ENCODE measurements at regions not wholly inside any gene's neighbourhood (a gene's known extent, or its start where the extent isn't known, plus 50 kb on each side); places are given as distances from the start of the nearest gene placed in this dataset.
A peak's percentile ranks its signal among the peaks of the same experiment; 100 is the strongest.

- no peak overlapping the region for H3K4me3 ChIP-seq (ENCODE audit: low read depth, low read length)
- H3K4me1 ChIP-seq (ENCODE audit: control insufficient read depth, insufficient read depth, low read length), result no peaks in the 10 kb centered on the region
- 82% methylated on average over 5 of the region's 5 CpGs for WGBS (ENCODE audit: insufficient coverage)
- peak in 1 of 6 donors; percentile 68 for DNase-seq (ENCODE audit: low read depth in 4 of 6, low spot score in 6 of 6)
- H3K27ac ChIP-seq (ENCODE audit: low read depth, low read length), result no peak overlapping the region
- no peaks in the 10 kb centered on the region for H3K36me3 ChIP-seq (ENCODE audit: control insufficient read depth, insufficient read depth, low read length)
- H3K9me3 ChIP-seq (ENCODE audit: control insufficient read depth, insufficient read depth, low read length), result no peaks in the 10 kb centered on the region
- H3K27me3 ChIP-seq (ENCODE audit: control insufficient read depth, insufficient read depth, low read length), result no peaks in the 10 kb centered on the region
Measured at GRCh38 chr2:122875091-122875865, 1119.8 kb downstream of the TSN start.

DNA sequence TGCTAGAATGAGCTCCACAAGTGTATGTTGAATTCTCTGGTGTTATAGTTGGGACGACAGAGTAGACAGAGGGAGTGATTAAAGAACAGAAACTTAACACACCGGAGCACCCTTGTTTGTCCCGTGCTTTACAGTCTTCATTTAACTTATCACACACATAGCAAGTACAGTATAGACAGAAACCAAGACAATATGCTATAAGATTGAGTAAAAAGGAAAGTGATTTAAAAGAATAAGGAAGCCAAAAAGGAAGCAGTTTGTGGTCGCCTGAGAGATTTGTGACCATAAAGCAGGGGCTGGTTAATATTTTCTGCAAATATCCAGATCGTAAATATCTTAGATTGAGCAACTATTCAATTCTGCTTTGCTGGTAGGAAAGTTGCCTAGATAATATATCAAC lies 1128.4 kb downstream of the TSN start:
- WGBS (ENCODE audit: insufficient coverage), result 100% methylated on average over 1 of the region's 5 CpGs
- Histone ChIP-seq H3K9me3 (ENCODE audit: control insufficient read depth, insufficient read depth, low read length) (no peaks in the 10 kb centered on the region), H3K4me3 (ENCODE audit: low read depth, low read length) (no peak overlapping the region), H3K4me1 (ENCODE audit: control insufficient read depth, insufficient read depth, low read length) (no peaks in the 10 kb centered on the region), H3K27ac (ENCODE audit: low read depth, low read length) (no peak overlapping the region), H3K27me3 (ENCODE audit: control insufficient read depth, insufficient read depth, low read length) (no peaks in the 10 kb centered on the region), H3K36me3 (ENCODE audit: control insufficient read depth, insufficient read depth, low read length) (no peaks in the 10 kb centered on the region)
- DNase-seq (ENCODE audit: low read depth in 4 of 6, low spot score in 6 of 6), result no peak

GRCh38 chr2:122884889-122885288 lies 1129.4 kb downstream of the TSN start:
- WGBS (ENCODE audit: insufficient coverage), result 100% methylated on average over 1 of the region's 3 CpGs
- H3K27me3 ChIP-seq (ENCODE audit: control insufficient read depth, insufficient read depth, low read length), result no peaks in the 10 kb centered on the region
- no peaks in the 10 kb centered on the region for H3K9me3 ChIP-seq (ENCODE audit: control insufficient read depth, insufficient read depth, low read length)

GRCh38 chr2:122885436-122885835 lies 1130.0 kb downstream of the TSN start:
- WGBS (ENCODE audit: insufficient coverage), result no CpG with 5 or more reads among the region's 3 CpGs
- Histone ChIP-seq H3K27me3 (ENCODE audit: control insufficient read depth, insufficient read depth, low read length) (no peaks in the 10 kb centered on the region), H3K9me3 (ENCODE audit: control insufficient read depth, insufficient read depth, low read length) (no peaks in the 10 kb centered on the region), H3K4me1 (ENCODE audit: control insufficient read depth, insufficient read depth, low read length) (no peaks in the 10 kb centered on the region), H3K36me3 (ENCODE audit: control insufficient read depth, insufficient read depth, low read length) (no peaks in the 10 kb centered on the region), H3K27ac (ENCODE audit: low read depth, low read length) (no peak overlapping the region), H3K4me3 (ENCODE audit: low read depth, low read length) (no peak overlapping the region)
- DNase-seq (ENCODE audit: low read depth in 4 of 6, low spot score in 6 of 6), result no peak

More at GRCh38 chr2:122884889-122885288, 1129.4 kb downstream of the TSN start:
- no peak for DNase-seq (ENCODE audit: low read depth in 4 of 6, low spot score in 6 of 6)
- Histone ChIP-seq H3K36me3 (ENCODE audit: control insufficient read depth, insufficient read depth, low read length) (no peaks in the 10 kb centered on the region), H3K4me1 (ENCODE audit: control insufficient read depth, insufficient read depth, low read length) (no peaks in the 10 kb centered on the region), H3K4me3 (ENCODE audit: low read depth, low read length) (no peak overlapping the region), H3K27ac (ENCODE audit: low read depth, low read length) (no peak overlapping the region)

DNA sequence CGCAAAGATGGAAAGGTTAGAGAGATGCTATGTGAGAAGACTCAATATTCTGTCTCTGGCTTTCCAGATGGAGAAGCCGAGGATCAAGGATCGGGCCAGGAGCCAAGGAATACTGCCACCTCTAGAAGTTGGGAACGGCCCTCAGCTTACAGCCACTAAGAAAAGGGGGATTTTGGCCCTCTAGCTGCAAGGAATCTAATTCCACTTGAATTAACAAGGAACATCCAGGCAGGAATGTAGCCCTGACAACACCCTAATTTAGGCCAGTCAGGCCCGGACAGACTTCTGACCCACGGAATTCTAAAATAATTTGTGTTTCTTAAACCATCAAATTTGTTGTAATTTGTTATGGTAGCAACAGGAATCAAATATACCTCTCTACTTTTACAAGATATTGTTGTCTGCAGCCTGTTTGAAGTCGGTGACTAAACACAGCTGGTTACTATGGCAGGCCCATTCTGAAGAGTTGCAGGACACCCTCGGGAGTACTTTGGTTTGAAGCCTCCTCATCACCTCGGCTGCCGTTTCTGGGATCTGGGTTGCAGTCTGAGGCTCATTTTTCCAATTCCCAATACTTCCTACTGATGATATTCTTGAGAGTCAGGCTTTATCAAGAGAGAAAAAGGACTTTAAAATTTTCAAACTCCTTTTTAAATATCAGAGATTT lies 1131.2 kb downstream of the TSN start:
- 100% methylated on average over 2 of the region's 10 CpGs for WGBS (ENCODE audit: insufficient coverage)
- peak in 1 of 6 donors; percentile 67 for DNase-seq (ENCODE audit: low read depth in 4 of 6, low spot score in 6 of 6)

DNA sequence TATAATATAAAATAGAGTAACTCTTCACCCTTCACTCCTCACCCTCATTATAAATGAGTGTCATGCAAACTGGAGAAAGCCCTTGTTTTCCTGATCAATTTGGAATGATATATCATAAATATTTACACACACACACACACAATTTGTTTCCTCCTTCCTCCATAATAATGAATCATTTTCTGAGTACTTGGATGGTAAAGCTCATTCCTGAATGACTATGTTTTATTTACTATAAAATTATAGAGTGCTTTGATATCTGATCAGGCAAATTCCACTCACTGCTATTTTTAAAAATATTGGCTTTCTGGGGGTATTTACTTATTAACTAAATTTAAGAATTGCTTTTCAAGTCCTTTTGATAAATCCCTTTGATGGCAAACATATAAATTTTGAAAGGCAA lies 1125.5 kb upstream of the CNTNAP5 start:
- no peaks in the 10 kb centered on the region for H3K4me1 ChIP-seq (ENCODE audit: control insufficient read depth, insufficient read depth, low read length)
- H3K27me3 ChIP-seq (ENCODE audit: control insufficient read depth, insufficient read depth, low read length), result no peaks in the 10 kb centered on the region
- H3K4me3 ChIP-seq (ENCODE audit: low read depth, low read length), result no peak overlapping the region
- no peaks in the 10 kb centered on the region for H3K9me3 ChIP-seq (ENCODE audit: control insufficient read depth, insufficient read depth, low read length)
- no peaks in the 10 kb centered on the region for H3K36me3 ChIP-seq (ENCODE audit: control insufficient read depth, insufficient read depth, low read length)
- no peak for DNase-seq (ENCODE audit: low read depth in 4 of 6, low spot score in 6 of 6)
- no peak overlapping the region for H3K27ac ChIP-seq (ENCODE audit: low read depth, low read length)

More for the DNA sequence above, 1131.2 kb downstream of the TSN start:
- no peak overlapping the region for H3K4me3 ChIP-seq (ENCODE audit: low read depth, low read length)
- no peaks in the 10 kb centered on the region for H3K27me3 ChIP-seq (ENCODE audit: control insufficient read depth, insufficient read depth, low read length)
- no peaks in the 10 kb centered on the region for H3K36me3 ChIP-seq (ENCODE audit: control insufficient read depth, insufficient read depth, low read length)
- no peaks in the 10 kb centered on the region for H3K4me1 ChIP-seq (ENCODE audit: control insufficient read depth, insufficient read depth, low read length)
- H3K9me3 ChIP-seq (ENCODE audit: control insufficient read depth, insufficient read depth, low read length), result no peaks in the 10 kb centered on the region
- no peak overlapping the region for H3K27ac ChIP-seq (ENCODE audit: low read depth, low read length)

GRCh38 chr2:122905431-122905830 lies 1119.7 kb upstream of the CNTNAP5 start:
- WGBS (ENCODE audit: insufficient coverage), result no CpG with 5 or more reads among the region's 4 CpGs
- Histone ChIP-seq H3K9me3 (ENCODE audit: control insufficient read depth, insufficient read depth, low read length) (no peaks in the 10 kb centered on the region), H3K27ac (ENCODE audit: low read depth, low read length) (no peak overlapping the region), H3K27me3 (ENCODE audit: control insufficient read depth, insufficient read depth, low read length) (no peaks in the 10 kb centered on the region), H3K4me1 (ENCODE audit: control insufficient read depth, insufficient read depth, low read length) (no peaks in the 10 kb centered on the region), H3K4me3 (ENCODE audit: low read depth, low read length) (no peak overlapping the region), H3K36me3 (ENCODE audit: control insufficient read depth, insufficient read depth, low read length) (no peaks in the 10 kb centered on the region)
- no peak for DNase-seq (ENCODE audit: low read depth in 4 of 6, low spot score in 6 of 6)

GRCh38 chr2:122908159-122908558 lies 1116.9 kb upstream of the CNTNAP5 start:
- Histone ChIP-seq H3K9me3 (ENCODE audit: control insufficient read depth, insufficient read depth, low read length) (no peaks in the 10 kb centered on the region), H3K4me1 (ENCODE audit: control insufficient read depth, insufficient read depth, low read length) (no peaks in the 10 kb centered on the region), H3K27ac (ENCODE audit: low read depth, low read length) (no peak overlapping the region), H3K36me3 (ENCODE audit: control insufficient read depth, insufficient read depth, low read length) (no peaks in the 10 kb centered on the region), H3K27me3 (ENCODE audit: control insufficient read depth, insufficient read depth, low read length) (no peaks in the 10 kb centered on the region), H3K4me3 (ENCODE audit: low read depth, low read length) (no peak overlapping the region)
- no CpG with 5 or more reads among the region's 1 CpG for WGBS (ENCODE audit: insufficient coverage)
- peak in 1 of 6 donors; percentile 62 for DNase-seq (ENCODE audit: low read depth in 4 of 6, low spot score in 6 of 6)

- Histone ChIP-seq H3K36me3 (ENCODE audit: control insufficient read depth, insufficient read depth, low read length) (no peaks in the 10 kb centered on the region), H3K27ac (ENCODE audit: low read depth, low read length) (peak overlapping the region; percentile 16), H3K9me3 (ENCODE audit: control insufficient read depth, insufficient read depth, low read length) (peaks cover 4% of the 10 kb centered on the region), H3K4me3 (ENCODE audit: low read depth, low read length) (no peak overlapping the region), H3K27me3 (ENCODE audit: control insufficient read depth, insufficient read depth, low read length) (no peaks in the 10 kb centered on the region), H3K4me1 (ENCODE audit: control insufficient read depth, insufficient read depth, low read length) (peaks cover 3% of the 10 kb centered on the region)
- DNase-seq (ENCODE audit: low read depth in 4 of 6, low spot score in 6 of 6), result peak; percentile 66 to 96 (median 82)
- WGBS (ENCODE audit: insufficient coverage), result 19% methylated on average over 3 of the region's 3 CpGs
Measured at GRCh38 chr2:122927197-122927596, 1097.9 kb upstream of the CNTNAP5 start.

Measured in spinal cord (tissue), 9 donors.